ENCODE measurements at regions not wholly inside any gene's neighbourhood (a gene's known extent, or its start where the extent isn't known, plus 50 kb on each side); places are given as distances from the start of the nearest gene placed in this dataset.

DNA sequence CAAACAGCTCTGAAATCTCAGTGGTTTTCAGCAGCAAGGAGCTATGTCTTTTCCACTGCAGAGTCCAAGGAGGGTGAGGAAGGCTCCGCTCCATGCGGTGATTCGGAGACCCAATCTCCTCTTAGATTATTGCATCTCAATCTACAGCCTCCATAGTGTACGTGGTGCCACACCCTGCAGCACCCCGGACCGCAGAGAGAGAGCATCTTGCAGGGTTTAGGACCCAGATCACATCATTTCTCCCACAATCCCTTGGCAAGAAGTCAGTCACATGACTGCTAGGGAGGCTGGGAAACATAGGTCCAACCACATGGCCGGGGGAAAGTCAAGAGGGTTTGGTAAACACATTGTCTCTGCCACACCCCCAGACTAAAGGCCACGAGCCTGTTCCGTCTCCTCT is 209.4 kb upstream of the TMEM132C start:
- Histone ChIP-seq H3K4me1 (ENCODE audit: control insufficient read depth, insufficient read depth, low read length, poor library complexity, severe bottlenecking) (no peaks in the 10 kb centered on the region), H3K4me3 (ENCODE audit: low read depth, low read length) (no peak overlapping the region), H3K27ac (ENCODE audit: insufficient read depth, low read length, poor library complexity, severe bottlenecking) (no peak overlapping the region), H3K36me3 (ENCODE audit: control insufficient read depth, insufficient read depth, low read length) (no peaks in the 10 kb centered on the region), H3K9me3 (ENCODE audit: control insufficient read depth in 2 of 2, low read length in 2 of 2) (no peaks in the 10 kb centered on the region), H3K27me3 (ENCODE audit: control insufficient read depth, insufficient read depth, low read length) (no peaks in the 10 kb centered on the region)
- Mint-ChIP-seq H3K4me3 (no peak overlapping the region), H3K4me1 (no peaks in the 10 kb centered on the region), H3K27ac (no peak overlapping the region), H3K36me3 (no peaks in the 10 kb centered on the region), H3K27me3 (no peaks in the 10 kb centered on the region), H3K9me3 (peaks cover 0 to 7% (median 5%) of the 10 kb centered on the region in 7 donors)
- DNase-seq (no peak), ATAC-seq (ENCODE audit: low read depth in 2 of 2) (no peak)

DNA sequence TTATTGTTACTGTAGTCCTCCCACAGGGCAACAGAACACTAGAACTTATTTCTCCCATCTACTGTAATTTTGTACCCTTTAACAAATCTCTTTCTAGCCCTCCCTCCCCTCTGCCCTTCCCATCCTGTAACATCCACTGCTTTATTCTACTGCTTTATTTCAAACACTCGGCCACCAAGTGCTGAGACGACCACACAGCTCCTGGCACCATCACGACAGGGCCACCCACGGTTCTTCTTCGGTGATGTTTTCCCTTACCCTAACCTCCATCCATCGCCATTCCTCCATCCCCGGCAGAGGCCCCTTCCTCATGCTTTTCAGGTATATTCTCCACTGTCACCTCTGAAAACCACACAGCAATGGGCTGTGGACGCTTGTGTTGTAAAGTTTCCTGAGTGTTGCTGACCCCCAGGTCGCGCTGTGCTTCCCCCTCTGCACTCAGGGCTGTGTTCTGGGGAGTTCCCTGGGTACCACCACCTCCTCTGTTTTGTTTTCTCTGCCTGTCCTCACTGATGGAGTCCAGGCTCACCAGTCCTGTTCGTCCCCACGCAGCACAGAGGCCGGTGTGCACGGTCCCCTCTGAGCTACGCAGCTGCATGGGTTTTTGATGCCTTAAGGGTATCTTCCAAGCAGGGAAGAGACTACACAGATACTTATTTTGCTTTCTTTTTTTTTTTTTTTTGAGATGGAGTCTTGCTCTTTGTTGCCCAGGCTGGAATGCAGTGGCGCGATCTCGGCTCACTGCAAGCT is 207.2 kb upstream of the TMEM132C start:
- DNase-seq (no peak), ATAC-seq (ENCODE audit: low read depth in 2 of 2) (no peak)
- H3K27me3 Mint-ChIP-seq = no peaks in the 10 kb centered on the region
- H3K9me3 Mint-ChIP-seq = peaks cover 0 to 7% (median 6%) of the 10 kb centered on the region in 7 donors
- Histone ChIP-seq H3K4me3 (ENCODE audit: low read depth, low read length) (no peak overlapping the region), H3K4me1 (ENCODE audit: control insufficient read depth, insufficient read depth, low read length, poor library complexity, severe bottlenecking) (no peaks in the 10 kb centered on the region), H3K27me3 (ENCODE audit: control insufficient read depth, insufficient read depth, low read length) (no peaks in the 10 kb centered on the region), H3K36me3 (ENCODE audit: control insufficient read depth, insufficient read depth, low read length) (no peaks in the 10 kb centered on the region), H3K27ac (ENCODE audit: insufficient read depth, low read length, poor library complexity, severe bottlenecking) (no peak overlapping the region), H3K9me3 (ENCODE audit: control insufficient read depth in 2 of 2, low read length in 2 of 2) (no peaks in the 10 kb centered on the region)
- H3K36me3 Mint-ChIP-seq = no peaks in the 10 kb centered on the region
- H3K4me1 Mint-ChIP-seq = no peaks in the 10 kb centered on the region
- H3K27ac Mint-ChIP-seq = no peak overlapping the region
- no peak overlapping the region for H3K4me3 Mint-ChIP-seq

DNA sequence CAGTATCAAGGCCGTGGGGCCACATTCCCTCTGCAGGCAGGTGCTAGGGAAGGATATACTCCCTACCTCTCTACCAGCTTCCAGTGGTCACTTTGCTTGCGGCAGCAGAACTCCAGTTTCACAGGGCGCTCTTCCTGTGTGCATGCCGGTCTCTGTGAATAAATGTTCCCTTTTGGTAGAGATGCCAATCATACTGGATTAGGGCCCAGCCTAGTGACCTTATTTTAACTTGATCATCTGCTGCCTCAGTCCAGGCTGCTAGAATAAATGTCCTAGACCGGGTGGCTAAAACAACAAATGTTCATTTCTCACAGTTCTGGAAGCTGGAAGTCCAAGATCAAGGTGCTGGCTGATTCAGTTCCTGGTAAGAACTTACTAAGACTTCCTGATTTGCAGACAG is 198.8 kb upstream of the TMEM132C start:
- Histone ChIP-seq H3K36me3 (ENCODE audit: control insufficient read depth, insufficient read depth, low read length) (no peaks in the 10 kb centered on the region), H3K4me1 (ENCODE audit: control insufficient read depth, insufficient read depth, low read length, poor library complexity, severe bottlenecking) (no peaks in the 10 kb centered on the region), H3K9me3 (ENCODE audit: control insufficient read depth in 2 of 2, low read length in 2 of 2) (no peaks in the 10 kb centered on the region), H3K4me3 (ENCODE audit: low read depth, low read length) (no peak overlapping the region), H3K27ac (ENCODE audit: insufficient read depth, low read length, poor library complexity, severe bottlenecking) (no peak overlapping the region), H3K27me3 (ENCODE audit: control insufficient read depth, insufficient read depth, low read length) (no peaks in the 10 kb centered on the region)
- Mint-ChIP-seq H3K36me3 (no peaks in the 10 kb centered on the region), H3K4me3 (no peak overlapping the region), H3K27ac (no peak overlapping the region), H3K9me3 (peaks cover 0 to 6% (median 3%) of the 10 kb centered on the region in 7 donors), H3K27me3 (no peaks in the 10 kb centered on the region), H3K4me1 (no peaks in the 10 kb centered on the region)
- ATAC-seq (ENCODE audit: low read depth in 2 of 2) (no peak), DNase-seq (no peak)

DNA sequence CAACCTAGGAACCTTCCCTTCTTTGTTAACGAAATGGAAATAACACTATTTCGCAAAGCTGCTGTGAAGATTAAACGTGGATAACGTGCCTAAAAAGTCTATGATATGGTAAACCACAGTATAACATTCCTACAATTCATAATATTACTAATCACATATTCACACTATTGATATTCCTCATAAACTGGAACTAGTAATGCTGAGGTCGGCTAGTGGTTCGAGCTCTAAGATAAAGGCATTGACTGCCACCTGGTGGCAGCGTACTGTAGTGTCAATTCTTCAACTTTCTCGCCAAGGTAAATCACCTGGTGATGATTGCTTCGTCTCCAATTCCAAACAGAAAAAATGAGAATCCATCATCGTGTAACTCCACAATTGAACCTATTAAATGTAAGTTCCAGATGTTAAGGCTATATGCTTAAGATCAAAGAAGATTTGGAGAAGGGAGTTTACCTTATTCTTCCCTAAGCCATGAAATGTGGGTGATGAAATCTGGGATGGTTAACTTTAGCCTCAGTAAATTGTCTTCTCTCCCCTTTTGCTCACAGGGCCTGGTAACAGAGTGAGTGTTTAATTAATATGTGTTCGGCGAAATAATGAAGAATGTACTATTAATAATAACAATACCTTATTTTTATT is 197.5 kb upstream of the TMEM132C start:
- no peak overlapping the region for H3K4me3 Mint-ChIP-seq
- ATAC-seq (ENCODE audit: low read depth in 2 of 2) (no peak), DNase-seq (peak in 1 of 3 donors; percentile 26)
- H3K9me3 ChIP-seq (ENCODE audit: control insufficient read depth in 2 of 2, low read length in 2 of 2) = no peaks in the 10 kb centered on the region
- no peaks in the 10 kb centered on the region for H3K36me3 ChIP-seq (ENCODE audit: control insufficient read depth, insufficient read depth, low read length)
- no peaks in the 10 kb centered on the region for H3K36me3 Mint-ChIP-seq
- no peaks in the 10 kb centered on the region for H3K4me1 ChIP-seq (ENCODE audit: control insufficient read depth, insufficient read depth, low read length, poor library complexity, severe bottlenecking)
- no peaks in the 10 kb centered on the region for H3K4me1 Mint-ChIP-seq
- no peak overlapping the region for H3K4me3 ChIP-seq (ENCODE audit: low read depth, low read length)
- peaks cover 0 to 6% (median 2%) of the 10 kb centered on the region in 7 donors for H3K9me3 Mint-ChIP-seq
- no peaks in the 10 kb centered on the region for H3K27me3 ChIP-seq (ENCODE audit: control insufficient read depth, insufficient read depth, low read length)
- H3K27me3 Mint-ChIP-seq = no peaks in the 10 kb centered on the region
- no peak overlapping the region for H3K27ac ChIP-seq (ENCODE audit: insufficient read depth, low read length, poor library complexity, severe bottlenecking)
- H3K27ac Mint-ChIP-seq = peak overlapping the region in 1 of 3 donors; percentile 5

DNA sequence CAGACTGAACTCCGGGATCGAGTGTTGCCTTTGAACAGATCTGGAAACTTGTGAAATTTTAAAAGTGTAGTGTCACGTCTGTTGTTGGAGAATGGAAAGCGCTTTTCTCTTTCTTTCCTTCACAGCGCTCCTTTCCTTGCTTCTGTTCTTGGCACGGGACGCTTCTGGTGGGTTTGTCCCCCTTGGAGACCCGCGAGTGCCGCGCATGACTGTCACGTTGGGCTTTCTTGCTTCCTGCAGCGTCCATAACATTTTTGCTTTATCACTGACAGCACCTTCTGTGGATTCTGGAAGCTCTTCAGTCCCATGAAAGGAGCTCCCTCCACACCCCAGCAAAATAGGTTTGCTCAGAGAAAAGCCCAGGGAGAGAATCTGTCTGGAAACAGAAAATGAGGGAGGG is 193.0 kb upstream of the TMEM132C start:
- H3K4me1 Mint-ChIP-seq = no peaks in the 10 kb centered on the region
- H3K27ac ChIP-seq (ENCODE audit: insufficient read depth, low read length, poor library complexity, severe bottlenecking) = no peak overlapping the region
- H3K27me3 Mint-ChIP-seq = no peaks in the 10 kb centered on the region
- H3K27me3 ChIP-seq (ENCODE audit: control insufficient read depth, insufficient read depth, low read length) = no peaks in the 10 kb centered on the region
- H3K9me3 ChIP-seq (ENCODE audit: control insufficient read depth in 2 of 2, low read length in 2 of 2) = no peaks in the 10 kb centered on the region
- no peaks in the 10 kb centered on the region for H3K36me3 Mint-ChIP-seq
- H3K4me3 Mint-ChIP-seq = no peak overlapping the region
- no peaks in the 10 kb centered on the region for H3K36me3 ChIP-seq (ENCODE audit: control insufficient read depth, insufficient read depth, low read length)
- no peak overlapping the region for H3K27ac Mint-ChIP-seq
- ATAC-seq (ENCODE audit: low read depth in 2 of 2) = no peak
- H3K9me3 Mint-ChIP-seq = peaks cover 0 to 20% (median 2%) of the 10 kb centered on the region in 7 donors
- no peak overlapping the region for H3K4me3 ChIP-seq (ENCODE audit: low read depth, low read length)
- no peak for DNase-seq
- H3K4me1 ChIP-seq (ENCODE audit: control insufficient read depth, insufficient read depth, low read length, poor library complexity, severe bottlenecking) = no peaks in the 10 kb centered on the region

DNA sequence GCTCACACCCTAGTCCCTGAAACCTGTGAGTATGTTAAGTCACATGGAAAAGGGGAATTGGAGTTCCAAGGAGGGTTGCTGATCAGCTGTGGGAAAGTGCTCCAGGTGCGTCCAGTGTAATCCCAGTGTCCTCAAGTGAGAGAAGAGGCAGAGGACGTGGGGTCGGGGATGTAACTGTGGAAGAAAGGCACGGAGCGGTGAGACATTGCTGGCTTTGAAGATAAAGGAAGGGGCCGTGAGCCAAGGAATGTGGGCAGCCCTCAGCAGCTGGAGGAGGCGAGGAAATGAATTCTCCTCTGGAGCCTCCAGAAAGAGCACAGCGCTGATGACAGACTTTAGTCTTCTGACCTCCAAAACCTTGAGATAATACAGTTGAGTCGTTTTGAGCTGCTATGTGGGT is 191.6 kb upstream of the TMEM132C start:
- Mint-ChIP-seq H3K9me3 (peaks cover 0 to 22% (median 2%) of the 10 kb centered on the region in 7 donors), H3K27ac (no peak overlapping the region), H3K4me3 (no peak overlapping the region), H3K36me3 (no peaks in the 10 kb centered on the region), H3K27me3 (no peaks in the 10 kb centered on the region), H3K4me1 (no peaks in the 10 kb centered on the region)
- Histone ChIP-seq H3K36me3 (ENCODE audit: control insufficient read depth, insufficient read depth, low read length) (no peaks in the 10 kb centered on the region), H3K4me3 (ENCODE audit: low read depth, low read length) (no peak overlapping the region), H3K27me3 (ENCODE audit: control insufficient read depth, insufficient read depth, low read length) (no peaks in the 10 kb centered on the region), H3K27ac (ENCODE audit: insufficient read depth, low read length, poor library complexity, severe bottlenecking) (no peak overlapping the region), H3K9me3 (ENCODE audit: control insufficient read depth in 2 of 2, low read length in 2 of 2) (no peaks in the 10 kb centered on the region), H3K4me1 (ENCODE audit: control insufficient read depth, insufficient read depth, low read length, poor library complexity, severe bottlenecking) (no peaks in the 10 kb centered on the region)
- ATAC-seq (ENCODE audit: low read depth in 2 of 2) (no peak), DNase-seq (no peak)

DNA sequence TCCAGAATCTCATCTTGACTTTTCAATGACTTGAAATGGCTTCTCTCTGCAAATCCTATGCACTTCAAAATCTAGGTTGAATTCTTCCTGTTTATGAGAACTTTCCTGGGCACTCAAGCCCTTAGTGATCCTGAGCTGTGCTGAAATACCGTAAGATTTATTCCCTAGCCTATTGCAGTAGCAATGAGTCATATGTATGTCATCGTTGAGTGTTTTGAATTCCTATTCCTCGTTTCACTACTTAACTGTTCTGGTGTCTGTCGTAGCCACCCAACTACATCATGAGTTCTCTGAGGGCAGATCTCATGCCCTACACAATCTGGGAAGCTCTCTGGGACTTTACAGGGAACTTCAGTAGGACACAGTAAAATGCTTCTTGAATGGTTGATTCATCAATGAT is 190.8 kb upstream of the TMEM132C start:
- ATAC-seq (ENCODE audit: low read depth in 2 of 2) = no peak
- no peaks in the 10 kb centered on the region for H3K27me3 Mint-ChIP-seq
- H3K36me3 ChIP-seq (ENCODE audit: control insufficient read depth, insufficient read depth, low read length) = no peaks in the 10 kb centered on the region
- no peak for DNase-seq
- no peaks in the 10 kb centered on the region for H3K4me1 Mint-ChIP-seq
- no peaks in the 10 kb centered on the region for H3K9me3 ChIP-seq (ENCODE audit: control insufficient read depth in 2 of 2, low read length in 2 of 2)
- no peaks in the 10 kb centered on the region for H3K36me3 Mint-ChIP-seq
- no peaks in the 10 kb centered on the region for H3K4me1 ChIP-seq (ENCODE audit: control insufficient read depth, insufficient read depth, low read length, poor library complexity, severe bottlenecking)
- no peak overlapping the region for H3K4me3 Mint-ChIP-seq
- H3K27me3 ChIP-seq (ENCODE audit: control insufficient read depth, insufficient read depth, low read length) = no peaks in the 10 kb centered on the region
- H3K9me3 Mint-ChIP-seq = peaks cover 0 to 27% (median 2%) of the 10 kb centered on the region in 7 donors
- no peak overlapping the region for H3K4me3 ChIP-seq (ENCODE audit: low read depth, low read length)
- no peak overlapping the region for H3K27ac ChIP-seq (ENCODE audit: insufficient read depth, low read length, poor library complexity, severe bottlenecking)
- no peak overlapping the region for H3K27ac Mint-ChIP-seq
